ENCODE measurements at regions not wholly inside any gene's neighbourhood (a gene's known extent, or its start where the extent isn't known, plus 50 kb on each side); places are given as distances from the start of the nearest gene placed in this dataset.

- no TSS peak for BruUV-seq (replicated peaks)
- peaks cover 25% of the 10 kb centered on the region; the same call in 1 of the 2 replicates for H3K9me3 ChIP-seq (ENCODE audit: control insufficient read depth, insufficient read depth, low read depth, low read length)
- in situ Hi-C loops (cut with HindIII; ENCODE audit: low pct_unique_long_range_greater_than_20kb, low sequenced_read_pairs) (no loop called here), intact Hi-C loops (cut with micrococcal nuclease; ENCODE audit: unreplicated experiment) (no loop called here)
- no peaks in the 10 kb centered on the region; the same call in 1 of the 2 replicates for H3K36me3 ChIP-seq (ENCODE audit: control insufficient read depth, insufficient read depth, low read length)
- CTCF ChIA-PET: no interaction called here
- no peaks in the 10 kb centered on the region for H3K4me1 ChIP-seq (ENCODE audit: control insufficient read depth, insufficient read depth, low read length)
- no peak overlapping the region for H3K4me3 ChIP-seq (ENCODE audit: low read depth in 2 of 2, low read length in 2 of 2)
- H3K27ac ChIP-seq (ENCODE audit: low read length): no peak overlapping the region
- H3K27me3 ChIP-seq (ENCODE audit: control insufficient read depth, insufficient read depth, low read length): no peaks in the 10 kb centered on the region
- ATAC-seq: no peak
- no peak for DNase-seq (ENCODE audit: low read depth, low spot score)
- POLR2A ChIA-PET: no interaction called here
- TF ChIP-seq TCF7L2 (IDR thresholded peaks at IDR 0.05; ENCODE audit: low read depth, low read length): no peak
- no peak for TF ChIP-seq SIN3A (IDR thresholded peaks at IDR 0.05; ENCODE audit: borderline replicate concordance, insufficient read depth, low read depth, low read length)
- TF ChIP-seq CTCF (IDR thresholded peaks at IDR 0.05): no peak
- no peak for TF ChIP-seq REST (IDR thresholded peaks at IDR 0.05; ENCODE audit: insufficient read depth in 1 of 2, low read depth in 2 of 2, low read length in 1 of 2)
- TF ChIP-seq POLR2AphosphoS5 (IDR thresholded peaks at IDR 0.05; ENCODE audit: low read depth, low read length): no peak
Measured at GRCh38 chr5:58378613-58379390, 81.1 kb downstream of the PLK2 start.

GRCh38 chr5:58370606-58371005, 89.3 kb downstream of the PLK2 start:
- Histone ChIP-seq H3K27ac (ENCODE audit: low read length) (no peak overlapping the region), H3K4me3 (ENCODE audit: low read depth in 2 of 2, low read length in 2 of 2) (no peak overlapping the region), H3K9me3 (ENCODE audit: control insufficient read depth, insufficient read depth, low read depth, low read length) (no peaks in the 10 kb centered on the region), H3K27me3 (ENCODE audit: control insufficient read depth, insufficient read depth, low read length) (no peaks in the 10 kb centered on the region), H3K36me3 (ENCODE audit: control insufficient read depth, insufficient read depth, low read length) (no peaks in the 10 kb centered on the region), H3K4me1 (ENCODE audit: control insufficient read depth, insufficient read depth, low read length) (no peaks in the 10 kb centered on the region)
- in situ Hi-C loops (cut with HindIII; ENCODE audit: low pct_unique_long_range_greater_than_20kb, low sequenced_read_pairs): no loop called here
- TF ChIP-seq CTCF (IDR thresholded peaks at IDR 0.05) (no peak), SIN3A (IDR thresholded peaks at IDR 0.05; ENCODE audit: borderline replicate concordance, insufficient read depth, low read depth, low read length) (no peak), REST (IDR thresholded peaks at IDR 0.05; ENCODE audit: insufficient read depth in 1 of 2, low read depth in 2 of 2, low read length in 1 of 2) (no peak), POLR2AphosphoS5 (IDR thresholded peaks at IDR 0.05; ENCODE audit: low read depth, low read length) (no peak), TCF7L2 (IDR thresholded peaks at IDR 0.05; ENCODE audit: low read depth, low read length) (no peak)
- ATAC-seq: no peak
- no peak for DNase-seq (ENCODE audit: low read depth, low spot score)
- ChIA-PET POLR2A (no interaction called here), CTCF (no interaction called here)
- no TSS peak for BruUV-seq (replicated peaks)
- intact Hi-C loops (cut with micrococcal nuclease; ENCODE audit: unreplicated experiment): no loop called here

Measured in Panc1 (cell line).